K562 (cell line): ENCODE measurements at regions not wholly inside any gene's neighbourhood (a gene's known extent, or its start where the extent isn't known, plus 50 kb on each side); places are given as distances from the start of the nearest gene placed in this dataset.

Experiments used
- BDP1 ChIP-seq: IDR thresholded peaks from 3 replicates; pipeline ENCODE4 v1.6.1; 2011; ENCODE audit not compliant: insufficient read length, insufficient read depth
- DIDO1 ChIP-seq: fragments of 450-650 bp; IDR thresholded peaks from 2 replicates; pipeline ENCODE4 v1.6.1; 2016; ENCODE audit warnings: low read depth, missing biosample characterization, missing genetic modification characterization
- HOXB6 ChIP-seq: fragments of 250-450 bp; sonication (Bioruptor Pico); IDR thresholded peaks from 2 replicates; pipeline ENCODE4 v1.5.1; 2022; ENCODE audit warnings: mild to moderate bottlenecking, borderline replicate concordance
- KLF10 ChIP-seq: fragments of 250-450 bp; sonication (Bioruptor Pico); IDR thresholded peaks from 2 replicates; pipeline ENCODE4 v1.6.1; 2021; ENCODE audit warnings: matching md5 sums
- PYGO2 ChIP-seq: fragments of 450-650 bp; IDR thresholded peaks from 2 replicates; pipeline ENCODE4 v1.6.1; 2016; ENCODE audit warnings: mild to moderate bottlenecking, missing genetic modification characterization, moderate library complexity, missing compliant biosample characterization
- THRB ChIP-seq: fragments of 450-650 bp; formaldehyde crosslinking; conservative IDR thresholded peaks from 2 replicates; pipeline ENCODE4 v1.4.0; 2022; ENCODE audit warnings: mild to moderate bottlenecking, missing genetic modification characterization
- ZFP91 ChIP-seq: sonication (generic); formaldehyde crosslinking; IDR thresholded peaks from 2 replicates; pipeline ENCODE4 v1.8.0; 2022; ENCODE audit warnings: mild to moderate bottlenecking, missing genetic modification reagents
- ZMIZ1 ChIP-seq, 2 experiments: fragments of 150-350 bp in 1 of 2; IDR thresholded peaks; 2 replicates each; pipeline ENCODE4 v1.6.1; 2012 to 2016; ENCODE audit warnings: low read depth in 2 of 2, low read length in 2 of 2, mild to moderate bottlenecking in 1 of 2, moderate library complexity in 1 of 2
- ZNF146 ChIP-seq: IDR thresholded peaks from one replicate; pipeline ENCODE4 v1.6.1; 2018; ENCODE audit warnings: missing compliant biosample characterization; ENCODE audit not compliant: unreplicated experiment
- ZNF239 ChIP-seq: fragments of 250-450 bp; sonication (Bioruptor Pico); IDR thresholded peaks from 2 replicates; pipeline ENCODE4 v1.4.0; 2020; ENCODE audit warnings: mild to moderate bottlenecking
- ZNF395 ChIP-seq: fragments of 200-800 bp; sonication (Bioruptor generic); IDR thresholded peaks from 2 replicates; pipeline ENCODE4 v1.6.1; 2017; ENCODE audit warnings: missing genetic modification characterization, missing compliant biosample characterization
- ZNF609 ChIP-seq: sonication (generic); formaldehyde crosslinking; IDR thresholded peaks from 2 replicates; pipeline ENCODE4 v1.8.1; 2023; ENCODE audit warnings: missing genetic modification reagents, mild to moderate bottlenecking, borderline replicate concordance

- TF ChIP-seq THRB (no peak), ZFP91 (no peak), KLF10 (no peak), ZNF146 (CRISPR knock-in tag) (no peak), ZNF609 (CRISPR knock-in tag) (no peak), DIDO1 (peak; percentile 73; the same call in 1 of the 2 replicates), PYGO2 (0 out of 2 replicates have a peak, but pooled peaks have one; percentile 55), HOXB6 (no peak), BDP1 (no peak), ZNF239 (CRISPR knock-in tag) (0 out of 2 replicates have a peak, but pooled peaks have one; percentile 9), ZNF395 (CRISPR knock-in tag) (peak; percentile 81), ZMIZ1 (IDR thresholded peaks at IDR 0.05; ENCODE audit: low read depth in 2 of 2, low read length in 2 of 2) (no peak)
These were observed 140.7 kb downstream of the APIP start (continued) for GRCh38 chr11:34775417-34775888.
